ENCODE measurements at regions not wholly inside any gene's neighbourhood (a gene's known extent, or its start where the extent isn't known, plus 50 kb on each side); places are given as distances from the start of the nearest gene placed in this dataset.
"Not testable (repeated sequence)": the region's sequence is repeated elsewhere in the genome, so short reads cannot be mapped to it uniquely, and the experiment has no call there.

DNA sequence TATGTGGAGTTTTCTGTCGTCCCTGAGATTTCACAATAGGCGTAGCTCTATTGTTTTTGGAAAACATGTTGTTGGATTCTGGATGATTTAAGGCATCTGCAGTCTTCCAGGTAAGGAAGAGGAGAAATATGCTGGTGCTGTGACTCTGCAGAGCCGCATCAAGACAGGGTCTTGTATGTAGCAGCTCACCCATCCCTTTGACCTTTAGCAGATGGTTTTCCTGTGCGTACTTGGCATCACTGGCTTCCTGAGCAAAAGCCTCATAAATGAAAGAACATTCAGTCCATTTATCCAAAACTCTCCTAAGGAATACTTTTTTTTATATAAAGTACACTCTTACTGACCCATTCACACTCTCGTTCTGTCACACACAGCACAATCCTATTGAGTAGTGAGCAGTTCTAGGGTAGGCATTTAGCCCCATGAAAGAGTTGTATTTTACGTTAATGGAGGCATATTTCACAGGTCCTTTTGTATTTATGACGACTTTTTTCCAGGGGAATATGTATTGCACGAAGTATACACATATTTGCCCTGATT lies 443.9 kb downstream of the STK39 start:
- in situ Hi-C loops (cut with HindIII; ENCODE audit: low sequenced_read_pairs), result no loop called here

DNA sequence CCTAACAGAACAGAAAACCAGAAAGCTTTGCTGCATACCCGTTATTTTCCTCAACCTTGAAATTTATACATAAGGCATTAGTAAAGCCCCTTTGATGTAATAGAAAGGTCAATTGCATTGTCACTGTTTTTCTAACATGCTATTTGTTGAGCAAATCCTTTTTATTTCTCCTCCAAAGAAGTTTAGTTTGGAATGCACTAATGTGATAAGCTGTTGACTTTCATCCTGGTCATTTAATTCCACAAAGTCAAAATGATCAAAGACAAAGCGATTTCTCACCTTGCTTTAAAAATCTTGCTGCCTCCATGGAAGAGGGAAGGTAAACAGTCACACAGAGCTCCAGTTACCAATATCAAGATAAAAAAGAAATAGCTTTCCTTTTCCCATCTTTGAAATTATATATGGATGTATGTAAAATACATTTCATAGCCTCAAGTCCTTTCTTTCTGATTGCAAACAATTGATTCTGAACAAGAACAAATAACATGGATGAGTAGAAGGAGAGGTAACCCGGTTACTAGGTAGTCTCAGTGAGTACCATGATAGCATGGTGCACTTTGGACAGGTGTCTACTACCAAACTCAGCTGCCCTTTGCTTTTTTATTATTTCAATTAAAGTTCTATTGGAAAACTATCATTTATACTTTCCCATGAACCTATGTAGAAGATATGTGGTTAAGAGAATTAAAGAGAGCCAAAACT lies 452.7 kb downstream of the STK39 start:
- in situ Hi-C loops (cut with HindIII; ENCODE audit: low sequenced_read_pairs), result no loop called here

DNA sequence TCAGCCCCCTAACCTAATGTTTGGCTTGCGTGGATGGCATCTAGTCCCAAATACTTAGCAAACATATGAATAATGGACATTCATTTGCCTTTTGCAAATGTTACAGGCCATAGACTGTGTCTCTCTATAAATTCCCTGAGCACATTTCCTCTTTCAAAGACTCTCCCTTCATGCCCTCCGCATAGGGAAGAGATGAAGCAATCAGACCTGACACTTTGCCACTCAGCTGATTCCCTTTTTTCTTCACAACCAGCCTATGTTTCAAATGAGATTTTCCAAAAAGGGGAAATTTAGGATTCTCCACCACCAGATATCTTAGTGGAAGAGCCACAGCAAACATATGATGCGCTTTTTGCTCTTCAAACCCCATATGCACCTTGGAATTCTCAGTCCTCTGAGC lies 453.7 kb downstream of the STK39 start:
- in situ Hi-C loops (cut with HindIII; ENCODE audit: low sequenced_read_pairs), result no loop called here

DNA sequence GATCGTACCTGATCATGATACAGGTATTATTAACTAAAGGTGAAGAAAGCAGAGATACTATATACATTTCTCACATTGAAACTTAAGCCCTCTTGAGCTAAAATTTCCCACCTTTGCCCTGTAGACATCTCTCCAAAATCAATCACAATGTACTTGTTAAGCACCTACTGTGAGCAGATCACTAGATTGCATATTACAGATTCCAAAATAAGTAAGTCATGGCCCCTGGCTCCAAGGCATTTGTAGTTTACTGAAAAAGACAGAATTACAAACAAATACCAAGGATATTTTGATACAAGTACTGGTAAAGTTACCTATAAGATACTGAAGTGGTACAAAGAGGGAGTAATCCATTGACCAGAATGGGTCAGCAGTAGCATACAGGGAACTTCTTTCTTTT lies 455.3 kb downstream of the STK39 start:
- in situ Hi-C loops (cut with HindIII; ENCODE audit: low sequenced_read_pairs), result no loop called here

DNA sequence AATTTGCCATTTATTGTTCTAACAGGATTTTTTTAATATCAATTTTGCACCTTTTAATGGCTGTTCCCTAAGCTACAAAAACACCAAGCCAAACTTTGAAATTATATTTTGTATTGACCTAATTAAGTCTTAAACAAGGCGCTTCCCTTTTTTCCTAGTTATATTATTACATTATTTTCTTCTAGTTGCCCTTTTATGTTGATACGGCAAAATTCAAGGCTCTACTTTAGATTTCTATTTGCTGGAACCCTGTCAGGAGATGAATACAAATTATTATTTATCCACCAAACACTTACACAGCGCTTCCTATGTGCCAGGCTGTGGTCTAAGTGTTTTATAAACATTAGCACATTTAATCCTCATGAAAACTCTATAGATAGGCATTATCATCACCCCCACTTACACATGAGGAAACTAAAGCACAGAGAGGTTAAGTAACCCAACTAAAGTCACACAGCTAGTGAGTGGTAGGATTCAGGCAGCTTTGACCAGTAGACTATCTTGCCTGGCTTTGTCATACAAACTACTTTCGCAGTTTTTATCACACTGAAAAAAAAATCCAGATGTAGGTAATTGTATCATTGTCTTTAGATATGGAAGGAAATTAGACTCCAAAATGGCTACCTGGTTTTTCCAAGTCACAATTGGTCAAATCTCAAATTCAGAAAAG lies 456.5 kb downstream of the STK39 start:
- in situ Hi-C loops (cut with HindIII; ENCODE audit: low sequenced_read_pairs), result no loop called here

DNA sequence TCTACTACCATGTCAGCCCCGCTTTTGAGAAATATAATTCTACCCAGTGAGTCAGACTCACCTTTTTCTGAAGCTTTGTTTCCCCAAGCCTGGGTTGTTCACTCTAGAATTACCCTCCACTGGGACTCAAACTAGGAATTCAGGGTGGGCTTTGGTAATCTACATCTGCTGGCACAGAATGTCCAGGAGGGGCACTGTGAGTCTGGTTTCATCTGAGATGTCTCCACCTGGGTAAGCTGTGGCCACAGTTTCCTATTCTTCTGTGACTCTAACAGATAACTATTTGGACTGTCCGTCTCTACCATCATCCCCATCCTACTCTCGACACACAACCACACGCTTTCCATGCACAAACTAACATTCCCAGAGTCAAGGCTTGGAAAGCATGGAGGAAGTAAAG lies 457.2 kb downstream of the STK39 start:
- in situ Hi-C loops (cut with HindIII; ENCODE audit: low sequenced_read_pairs), result no loop called here

DNA sequence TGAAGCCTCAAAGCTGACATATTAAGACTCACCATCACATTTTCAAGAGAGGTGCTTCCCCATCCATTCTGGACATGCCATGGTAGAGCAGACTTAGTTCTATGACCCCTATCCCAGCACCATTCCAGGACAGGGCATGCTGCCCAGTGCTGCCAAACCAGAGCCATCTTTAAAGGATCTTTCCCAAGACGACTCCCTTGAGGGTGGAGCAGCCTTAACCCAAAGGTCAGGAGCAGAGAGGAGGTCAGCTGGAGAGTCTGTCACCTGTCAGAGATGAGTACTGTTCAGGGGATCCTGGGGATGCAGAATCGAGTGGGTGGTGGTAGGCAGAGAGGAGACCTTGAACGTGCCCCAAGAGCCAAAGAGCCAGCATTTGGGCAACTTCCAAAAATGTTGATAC lies 459.8 kb downstream of the STK39 start:
- in situ Hi-C loops (cut with HindIII; ENCODE audit: low sequenced_read_pairs), result no loop called here

DNA sequence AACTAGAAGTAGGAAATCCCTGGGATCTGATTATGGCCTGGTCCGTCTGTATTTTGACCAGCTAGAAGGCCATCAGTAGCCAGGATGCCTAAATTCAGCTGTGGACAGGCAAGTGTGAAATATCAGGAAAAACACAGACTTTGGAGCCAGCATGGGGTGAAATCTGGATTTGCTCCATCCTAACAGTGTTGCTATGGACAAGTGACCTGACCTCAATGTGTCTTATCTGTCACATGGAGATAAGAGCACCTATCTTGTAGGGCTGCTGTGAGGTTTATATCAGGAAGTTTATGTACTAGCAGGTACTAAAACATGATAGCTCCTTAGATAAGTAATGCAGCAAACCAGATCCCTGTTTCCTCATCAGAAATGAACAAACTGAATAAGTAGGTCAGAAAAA lies 460.4 kb downstream of the STK39 start:
- in situ Hi-C loops (cut with HindIII; ENCODE audit: low sequenced_read_pairs), result no loop called here

DNA sequence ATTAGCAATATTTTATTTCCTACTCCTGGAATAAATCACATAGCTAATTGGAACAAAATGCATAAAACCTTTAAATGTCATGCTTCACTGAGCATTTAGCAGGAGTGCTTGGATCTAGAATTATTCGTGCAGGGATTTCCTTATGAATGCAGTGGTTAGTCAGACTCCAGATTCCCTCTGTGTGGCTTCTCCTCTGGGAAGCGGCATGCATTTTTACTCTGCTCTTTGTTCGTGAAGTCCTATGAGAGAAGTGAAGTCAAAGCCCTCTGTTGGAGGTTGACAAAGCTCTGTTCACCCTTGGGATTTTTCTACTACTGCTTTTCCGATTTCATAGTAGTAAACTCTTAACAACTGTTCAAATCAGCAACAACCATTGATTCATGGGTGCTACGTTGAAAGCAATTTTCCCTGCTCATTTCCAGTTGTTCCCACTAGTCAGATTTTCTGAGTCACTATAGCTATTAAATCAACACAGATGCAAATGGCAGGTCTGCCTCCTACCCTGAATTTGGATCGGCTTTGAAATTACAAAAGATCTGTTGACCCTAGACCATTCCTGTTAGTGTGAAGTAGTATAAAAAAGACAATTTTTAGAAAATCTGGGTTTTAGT lies 461.7 kb downstream of the STK39 start:
- in situ Hi-C loops (cut with HindIII; ENCODE audit: low sequenced_read_pairs), result no loop called here

DNA sequence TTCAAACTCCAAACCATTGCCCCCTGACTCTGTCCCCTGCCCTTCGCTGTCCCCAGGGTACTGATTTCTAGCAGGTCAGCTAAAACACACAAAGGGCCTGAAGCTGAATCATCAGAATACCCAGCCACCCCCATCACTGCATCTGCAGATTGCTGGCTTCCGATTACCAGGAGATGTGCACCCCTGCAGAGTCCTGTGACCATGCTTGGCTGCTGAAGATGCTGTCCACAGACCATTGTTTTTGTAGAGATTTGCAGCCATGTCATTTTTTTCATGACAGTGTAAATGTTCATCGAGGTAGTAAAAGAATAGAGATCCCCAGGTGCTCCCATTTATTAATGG lies 463.3 kb downstream of the STK39 start:
- in situ Hi-C loops (cut with HindIII; ENCODE audit: low sequenced_read_pairs), result no loop called here

DNA sequence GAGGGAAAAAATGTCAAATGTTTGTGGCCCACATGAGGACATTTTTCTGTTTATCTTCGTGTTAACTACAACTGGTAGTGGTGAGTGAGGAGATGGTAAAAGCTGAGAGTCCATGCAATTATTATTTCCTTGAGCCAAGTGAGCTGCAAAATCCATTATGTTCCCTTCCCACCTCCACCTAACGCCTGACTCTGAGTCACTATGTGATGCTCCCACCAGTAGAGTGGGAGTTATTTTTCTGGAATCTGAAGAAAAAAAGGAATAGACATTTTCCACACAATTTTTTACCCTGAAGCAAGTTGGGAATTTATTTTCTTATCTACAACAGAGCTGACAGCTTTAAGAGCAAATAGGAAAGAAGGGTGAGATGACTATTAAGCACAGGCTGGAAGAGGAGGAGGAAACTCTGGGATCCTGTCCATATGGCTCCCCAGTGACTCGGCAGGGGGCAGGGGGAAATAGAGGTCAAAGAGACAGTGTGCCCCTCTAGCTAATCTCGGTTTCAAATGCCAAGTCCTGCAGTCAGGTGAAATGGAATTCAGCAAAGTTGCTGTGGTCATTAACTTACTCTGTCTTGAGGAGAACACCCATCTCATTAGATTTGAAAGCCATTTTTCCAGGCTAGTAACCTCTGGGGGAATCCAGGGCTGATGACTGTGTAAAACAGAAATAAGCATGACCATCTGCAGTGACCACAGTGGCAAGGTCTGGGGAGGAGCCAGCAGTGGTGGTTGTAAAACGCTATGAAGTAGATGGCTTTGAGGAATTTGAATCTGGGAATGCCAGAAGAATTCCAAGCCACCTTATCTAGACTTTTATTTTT lies 463.9 kb downstream of the STK39 start:
- in situ Hi-C loops (cut with HindIII; ENCODE audit: low sequenced_read_pairs), result no loop called here

DNA sequence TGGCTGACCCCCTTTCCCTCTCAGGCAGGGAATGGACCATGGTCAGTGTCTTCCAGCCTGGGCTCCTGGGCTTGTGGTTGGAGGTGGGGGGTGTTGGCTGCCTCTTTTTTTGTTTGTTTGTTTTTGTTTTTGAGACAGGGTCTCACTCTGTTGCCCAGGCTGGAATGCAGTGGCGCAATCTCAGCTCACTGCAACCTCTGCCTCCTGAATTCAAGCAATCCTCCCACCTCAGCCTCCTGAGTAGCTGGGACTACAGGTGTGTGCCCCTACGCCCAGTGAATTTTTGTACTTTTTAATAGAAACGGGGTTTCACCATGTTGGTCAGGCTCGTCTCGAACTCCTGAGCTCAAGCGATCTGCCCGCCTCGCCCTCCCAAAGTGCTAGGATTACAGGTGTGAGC lies 465.8 kb downstream of the STK39 start:
- in situ Hi-C loops (cut with HindIII; ENCODE audit: low sequenced_read_pairs), result not testable (repeated sequence)

DNA sequence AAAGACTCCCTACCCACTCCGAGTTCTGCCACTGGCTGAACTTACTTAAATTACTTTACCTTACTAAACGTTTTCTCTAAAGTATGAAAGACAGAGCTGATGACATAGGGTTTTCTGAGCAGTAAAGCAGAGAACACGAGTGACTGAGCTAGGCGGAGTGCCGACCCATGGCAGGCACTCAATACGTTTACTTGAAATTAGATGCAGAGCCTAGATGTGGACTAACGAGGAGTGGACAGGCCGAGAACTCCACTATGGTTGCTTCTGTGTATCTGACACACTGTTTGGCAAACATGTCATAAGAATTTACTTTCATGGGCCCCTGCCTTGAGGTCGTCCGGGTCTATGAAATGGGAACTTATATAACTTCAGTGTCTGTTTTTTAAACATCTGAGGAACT lies 471.0 kb downstream of the STK39 start:
- in situ Hi-C loops (cut with HindIII; ENCODE audit: low sequenced_read_pairs), result no loop called here

DNA sequence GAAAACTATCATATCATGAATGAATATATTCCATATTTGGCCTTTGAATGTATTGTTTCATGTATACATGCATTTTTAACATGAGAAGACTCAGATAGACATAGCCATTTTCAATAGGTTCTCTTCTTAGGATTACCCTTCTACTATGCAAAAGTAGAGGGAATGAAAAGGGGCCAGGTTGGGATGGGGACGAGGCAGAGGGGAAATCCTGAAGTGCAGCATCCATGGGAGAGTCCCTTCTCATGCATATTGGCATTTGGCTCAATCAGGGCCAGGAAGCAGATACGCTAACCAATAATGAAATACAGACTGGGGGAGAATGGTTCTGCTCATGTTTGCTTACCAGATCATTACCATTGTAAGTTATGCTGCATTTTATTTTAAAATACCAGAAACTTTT lies 475.8 kb downstream of the STK39 start:
- in situ Hi-C loops (cut with HindIII; ENCODE audit: low sequenced_read_pairs), result no loop called here

DNA sequence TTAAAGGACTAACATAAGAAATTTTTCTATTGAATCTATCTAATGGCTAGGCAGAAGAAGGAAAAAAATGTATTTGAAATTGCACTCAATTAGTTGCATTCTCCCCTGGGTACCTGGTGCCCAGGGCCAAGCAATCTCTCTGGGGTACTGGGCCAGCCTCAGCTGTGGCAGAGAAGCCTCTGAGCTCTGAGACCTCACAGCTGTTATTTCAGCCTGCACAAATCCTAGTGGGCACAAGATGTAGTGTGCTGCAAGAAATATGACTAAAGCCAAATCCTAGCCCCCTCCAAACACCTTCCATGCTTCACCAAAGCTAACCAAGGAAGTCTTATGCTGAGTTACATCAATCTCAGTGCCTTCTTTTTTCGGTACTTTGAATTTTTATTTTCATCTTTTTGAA lies 478.4 kb downstream of the STK39 start:
- in situ Hi-C loops (cut with HindIII; ENCODE audit: low sequenced_read_pairs), result no loop called here

DNA sequence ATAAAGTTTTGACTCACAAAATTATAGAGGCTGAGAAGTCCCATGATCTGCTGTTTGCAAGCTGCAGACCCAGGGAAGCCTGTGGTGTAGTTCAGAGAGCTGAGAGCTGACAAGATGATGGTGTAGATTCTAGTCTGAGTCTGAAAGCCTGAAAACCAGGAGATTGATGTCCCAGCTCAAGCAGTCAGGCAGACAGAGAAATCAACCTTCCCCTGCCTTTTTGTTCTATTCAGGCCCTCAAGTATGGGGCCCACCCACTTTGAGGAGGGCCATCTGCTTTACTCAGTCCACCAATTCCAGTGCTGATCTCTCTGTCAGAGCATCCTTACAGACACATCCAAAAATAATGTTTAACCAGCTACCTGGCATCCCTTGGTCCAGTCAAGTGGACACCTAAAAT lies 479.6 kb downstream of the STK39 start:
- in situ Hi-C loops (cut with HindIII; ENCODE audit: low sequenced_read_pairs), result no loop called here

DNA sequence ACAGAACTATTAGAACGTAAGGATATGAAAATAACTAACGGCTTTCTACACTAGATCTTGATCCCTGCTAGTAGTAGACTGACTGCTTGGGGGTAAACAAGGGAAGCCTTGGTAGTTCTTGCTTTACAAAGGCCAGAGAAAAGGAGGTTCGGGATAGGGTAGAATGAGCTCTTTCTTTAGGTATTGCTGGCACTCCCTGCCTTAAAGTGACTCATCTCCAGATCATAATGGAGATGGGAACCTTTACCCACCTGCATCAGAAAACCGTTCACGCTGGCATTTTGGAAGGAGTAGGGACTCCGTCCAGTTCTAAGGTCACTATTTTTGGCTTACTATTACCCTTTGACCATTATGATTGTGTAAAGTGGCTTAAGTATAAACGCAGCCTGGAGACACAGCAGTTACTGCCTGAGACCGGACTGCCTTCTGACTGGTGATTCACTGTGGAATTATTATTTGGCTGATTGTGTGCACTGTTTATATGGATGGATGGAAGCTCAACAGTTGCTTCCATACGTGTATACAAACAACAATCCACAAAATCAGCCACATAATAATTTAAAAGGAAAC lies 482.5 kb downstream of the STK39 start:
- in situ Hi-C loops (cut with HindIII; ENCODE audit: low sequenced_read_pairs), result no loop called here

DNA sequence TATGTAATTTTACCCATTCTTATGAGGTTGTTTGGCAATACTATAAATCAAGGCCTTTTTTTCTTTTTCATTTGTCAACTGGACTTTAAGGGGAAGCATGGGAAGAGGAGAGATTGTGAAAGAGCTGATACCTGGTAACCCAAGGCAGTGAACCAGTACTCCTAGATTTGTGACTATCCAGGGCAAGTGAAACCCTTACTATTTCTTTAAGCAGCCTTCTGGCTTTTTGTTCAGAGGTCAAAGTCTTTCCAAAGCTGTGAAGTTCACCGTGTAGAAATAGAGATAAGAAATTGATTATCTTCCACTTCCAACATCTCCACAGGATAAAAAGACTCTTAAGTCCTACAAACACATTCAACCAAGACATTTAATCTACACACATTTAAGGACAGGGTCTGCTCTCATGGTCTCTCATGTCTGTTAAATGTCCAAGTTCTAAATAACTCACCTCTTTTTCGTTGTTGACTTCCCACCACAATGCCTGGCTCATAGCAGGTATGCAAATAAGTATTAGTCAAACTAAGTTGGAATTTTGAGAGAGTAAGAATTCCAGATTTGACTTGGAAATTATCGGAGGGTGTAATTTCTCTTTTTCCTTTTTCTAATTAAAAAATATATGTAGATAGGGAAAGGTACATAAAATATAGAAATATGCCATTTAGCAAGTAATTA lies 485.8 kb downstream of the STK39 start:
- in situ Hi-C loops (cut with HindIII; ENCODE audit: low sequenced_read_pairs), result no loop called here

DNA sequence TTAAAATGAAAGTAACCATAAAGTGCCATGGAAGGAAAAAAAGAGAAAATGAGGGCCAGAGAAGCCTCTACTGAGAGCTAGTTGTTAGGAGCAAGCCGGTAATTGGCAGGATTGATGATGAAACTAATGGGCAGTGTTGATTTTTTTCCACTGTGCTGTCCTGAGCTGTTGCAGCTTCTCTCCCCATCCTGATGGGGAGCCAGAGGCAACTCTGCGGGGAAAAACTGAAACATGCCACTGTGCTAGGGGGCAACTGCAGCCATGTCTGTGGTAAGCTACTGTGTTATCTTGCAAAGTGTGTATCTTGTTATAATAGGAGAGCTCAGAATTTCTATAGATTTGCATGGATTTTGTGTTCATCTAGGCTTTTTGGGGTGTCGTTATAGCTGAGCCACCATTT lies 487.9 kb downstream of the STK39 start:
- in situ Hi-C loops (cut with HindIII; ENCODE audit: low sequenced_read_pairs), result no loop called here

DNA sequence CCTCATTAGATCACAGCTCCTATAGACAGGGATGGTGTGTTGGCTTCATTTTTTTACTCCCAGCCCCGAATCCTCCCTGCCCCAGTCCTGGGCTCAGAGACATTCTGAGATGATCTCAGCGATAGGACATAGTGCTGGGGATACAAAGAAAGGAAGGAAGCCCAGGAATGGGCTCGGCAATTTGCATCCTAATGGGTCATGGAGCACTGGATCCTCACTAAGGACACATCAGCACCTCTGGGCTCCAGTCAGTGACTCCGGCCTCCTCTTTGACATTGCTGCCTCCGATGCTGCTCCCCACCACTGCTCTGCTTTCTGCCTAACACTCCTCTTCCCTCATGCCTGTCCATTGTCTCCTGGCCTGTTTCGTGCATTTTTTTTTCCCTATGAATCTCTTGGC lies 489.1 kb downstream of the STK39 start:
- in situ Hi-C loops (cut with HindIII; ENCODE audit: low sequenced_read_pairs), result no loop called here

DNA sequence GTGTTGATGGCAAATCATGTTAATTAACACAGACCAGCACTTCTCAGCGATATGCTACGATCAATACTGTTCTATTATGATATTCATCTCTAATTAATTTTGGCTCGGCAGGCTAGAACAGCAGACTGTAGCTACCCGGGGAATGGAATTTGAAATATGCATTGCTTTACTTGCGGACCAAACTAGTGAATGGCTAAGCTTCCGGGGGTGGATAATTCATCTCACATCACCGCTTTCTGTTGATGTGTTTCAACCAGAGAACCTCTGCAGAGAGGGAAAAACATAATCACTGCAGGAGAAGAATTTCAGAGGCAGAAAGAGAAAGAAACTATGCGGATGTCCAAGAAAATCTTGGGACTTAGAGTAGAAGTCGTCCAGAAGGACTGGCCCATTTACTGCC lies 490.9 kb downstream of the STK39 start:
- in situ Hi-C loops (cut with HindIII; ENCODE audit: low sequenced_read_pairs), result no loop called here
